OCI-LY7 (cell line): ENCODE measurements at regions not wholly inside any gene's neighbourhood (a gene's known extent, or its start where the extent isn't known, plus 50 kb on each side); places are given as distances from the start of the nearest gene placed in this dataset.

ENCODE experiments used
- BruUV-seq: library from RNA; stranded (reverse); fragments of 400-500 nt; replicated peaks from 2 replicates; lab custom pipeline; 2021; lab: Mats Ljungman, UMichigan
- CTCF ChIA-PET: fragments of 300-600 bp; sonication (Branson Sonifier 250); formaldehyde crosslinking; loops from one replicate; lab custom pipeline; 2022; ENCODE audit warnings: antibody characterized with exemption; ENCODE audit not compliant: unreplicated experiment; lab: Charles Lee
- POLR2A ChIA-PET: fragments of 300-600 bp; sonication (Branson Sonifier 250); formaldehyde crosslinking; loops from one replicate; lab custom pipeline; 2022; ENCODE audit warnings: antibody characterized with exemption; lab: Charles Lee
- DNase-seq: peaks from one replicate; pipeline ENCODE4 v3.0.0-alpha.2; 2015; ENCODE audit warnings: low spot score
- H2AFZ ChIP-seq: fragments of 200-600 bp; sonication (generic), shearing (Covaris generic); 2 replicates; pipeline ENCODE4 v1.6.1; 2014; ENCODE audit warnings: mild to moderate bottlenecking, antibody characterized with exemption, low read length, moderate library complexity
- H3K27ac ChIP-seq: fragments of 200-600 bp; sonication (generic); 2 replicates; pipeline ENCODE4 v1.5.1; 2014; ENCODE audit warnings: mixed run types, low read depth, mild to moderate bottlenecking, moderate library complexity, low read length, inconsistent platforms; ENCODE audit not compliant: poor library complexity, severe bottlenecking
- H3K36me3 ChIP-seq: fragments of 200-600 bp; sonication (generic); 2 replicates; pipeline ENCODE4 v1.6.1; 2014; ENCODE audit warnings: mild to moderate bottlenecking, antibody characterized with exemption, low read length, moderate library complexity, mixed read lengths; ENCODE audit not compliant: insufficient read depth
- H3K4me1 ChIP-seq: fragments of 200-600 bp; sonication (generic); 2 replicates; pipeline ENCODE4 v1.5.1; 2014; ENCODE audit warnings: mild to moderate bottlenecking, low read length; ENCODE audit not compliant: insufficient read depth, poor library complexity, severe bottlenecking
- H3K4me2 ChIP-seq: fragments of 200-600 bp; sonication (generic); 2 replicates; pipeline ENCODE4 v1.6.1; 2014; ENCODE audit warnings: mild to moderate bottlenecking, low read length
- H3K4me3 ChIP-seq: fragments of 200-600 bp; sonication (generic); 2 replicates; pipeline ENCODE4 v1.5.1; 2014; ENCODE audit warnings: mild to moderate bottlenecking, low read depth, low read length; ENCODE audit not compliant: poor library complexity, severe bottlenecking
- H3K79me2 ChIP-seq: fragments of 200-600 bp; sonication (generic); 2 replicates; pipeline ENCODE4 v1.6.1; 2016; ENCODE audit warnings: low read depth, mild to moderate bottlenecking, low read length, moderate library complexity, mixed read lengths; ENCODE audit not compliant: insufficient read depth
- H3K9me2 ChIP-seq: fragments of 200-600 bp; sonication (generic); 2 replicates; pipeline ENCODE4 v1.6.1; 2016; ENCODE audit warnings: mild to moderate bottlenecking, low read length, mixed read lengths; ENCODE audit not compliant: insufficient read depth
- H3K9me3 ChIP-seq: fragments of 200-600 bp; sonication (generic); 2 replicates; pipeline ENCODE4 v1.6.1; 2014; ENCODE audit warnings: mild to moderate bottlenecking, mixed run types, low read length, mixed read lengths
- H4K20me1 ChIP-seq: fragments of 200-600 bp; sonication (generic); 2 replicates; pipeline ENCODE4 v1.6.1; 2014; ENCODE audit warnings: mild to moderate bottlenecking, antibody characterized with exemption, low read length, moderate library complexity, mixed read lengths; ENCODE audit not compliant: insufficient read depth
- CTCF ChIP-seq: fragments of 200-600 bp; sonication (generic); conservative IDR thresholded peaks from 2 replicates; pipeline ENCODE4 v1.5.1; 2014; ENCODE audit warnings: mild to moderate bottlenecking, antibody characterized with exemption, low read length, moderate library complexity, mixed read lengths
- EZH2phosphoT487 ChIP-seq: fragments of 200-600 bp; sonication (generic); IDR thresholded peaks from 2 replicates; pipeline ENCODE4 v1.6.1; 2018; ENCODE audit warnings: low read depth, borderline replicate concordance, mild to moderate bottlenecking, mixed run types, antibody characterized with exemption, low read length, moderate library complexity, mixed read lengths
- intact Hi-C: fragments of 100-400 bp; cut with micrococcal nuclease; formaldehyde crosslinking; loops from one replicate; pipeline ENCODE4 v1.10.0; 2022; ENCODE audit not compliant: unreplicated experiment

- Histone ChIP-seq H3K9me3 (no peaks in the 10 kb centered on the region), H4K20me1 (no peaks in the 10 kb centered on the region), H3K27ac (no peak overlapping the region), H3K9me2 (no peaks in the 10 kb centered on the region), H2AFZ (no peak overlapping the region), H3K4me1 (no peaks in the 10 kb centered on the region), H3K79me2 (no peaks in the 10 kb centered on the region), H3K4me2 (no peak overlapping the region), H3K4me3 (no peak overlapping the region), H3K36me3 (no peaks in the 10 kb centered on the region)
- POLR2A ChIA-PET, result no interaction called here
- no peak for DNase-seq
- CTCF ChIA-PET, result no interaction called here
- TF ChIP-seq CTCF (no peak), EZH2phosphoT487 (no peak)
- no TSS peak for BruUV-seq
- intact Hi-C loops, result no loop called here
Measured at GRCh38 chr11:95453616-95454171, 222.7 kb upstream of the SESN3 start.

GRCh38 chr11:95451682-95452081, 220.7 kb upstream of the SESN3 start:
- Histone ChIP-seq H3K9me3 (no peaks in the 10 kb centered on the region), H3K79me2 (no peaks in the 10 kb centered on the region), H3K27ac (no peak overlapping the region), H2AFZ (no peak overlapping the region), H3K36me3 (no peaks in the 10 kb centered on the region), H3K4me3 (no peak overlapping the region), H3K4me1 (no peaks in the 10 kb centered on the region), H4K20me1 (no peaks in the 10 kb centered on the region), H3K9me2 (no peaks in the 10 kb centered on the region), H3K4me2 (no peak overlapping the region)
- BruUV-seq, result no TSS peak
- POLR2A ChIA-PET, result interaction anchor here (0.6 kb wide), 1 partner anchor 221 kb away, joined by 3 read pairs; the partner anchor contains the start of gene SESN3
- no peak for DNase-seq
- TF ChIP-seq EZH2phosphoT487 (no peak), CTCF (no peak)
- intact Hi-C loops, result no loop called here
- CTCF ChIA-PET, result no interaction called here

GRCh38 chr11:95451261-95451660, 220.3 kb upstream of the SESN3 start:
- CTCF ChIA-PET, result no interaction called here
- POLR2A ChIA-PET, result interaction anchor here (0.6 kb wide), 1 partner anchor 220 kb away, joined by 3 read pairs; the partner anchor contains the start of gene SESN3
- Histone ChIP-seq H3K27ac (no peak overlapping the region), H3K9me2 (no peaks in the 10 kb centered on the region), H3K36me3 (no peaks in the 10 kb centered on the region), H3K4me3 (no peak overlapping the region), H3K4me1 (no peaks in the 10 kb centered on the region), H3K9me3 (no peaks in the 10 kb centered on the region), H3K4me2 (no peak overlapping the region), H2AFZ (no peak overlapping the region), H4K20me1 (no peaks in the 10 kb centered on the region), H3K79me2 (no peaks in the 10 kb centered on the region)
- intact Hi-C loops, result no loop called here
- no peak for DNase-seq
- no peak for TF ChIP-seq CTCF
- no peak for TF ChIP-seq EZH2phosphoT487
- no TSS peak for BruUV-seq
